ENCODE measurements at regions not wholly inside any gene's neighbourhood (a gene's known extent, or its start where the extent isn't known, plus 50 kb on each side); places are given as distances from the start of the nearest gene placed in this dataset.
"Not testable (repeated sequence)": the region's sequence is repeated elsewhere in the genome, so short reads cannot be mapped to it uniquely, and the experiment has no call there.

DNA sequence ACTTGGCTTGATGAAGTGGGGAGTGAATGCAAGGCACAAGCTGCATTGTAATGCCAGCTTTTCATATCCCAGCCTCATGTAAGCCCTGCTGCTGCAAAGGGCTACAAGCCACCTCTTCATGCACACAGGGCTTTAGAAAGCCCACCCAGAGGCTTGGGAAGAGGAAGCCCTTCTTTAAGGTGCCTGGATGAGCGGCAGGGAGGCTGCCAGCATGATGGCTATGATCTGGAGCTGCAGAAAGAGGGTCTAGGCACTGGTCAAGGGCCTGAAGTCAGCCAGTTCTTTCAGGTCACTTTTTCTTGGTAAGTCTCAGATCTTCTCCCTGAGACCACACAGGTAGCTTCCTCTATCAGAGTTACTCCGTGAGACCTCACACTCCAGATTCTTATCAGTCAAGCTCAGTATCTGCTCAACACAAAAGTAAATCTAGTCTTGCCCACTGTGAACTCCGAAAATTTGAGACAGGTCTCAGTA is 113.3 kb upstream of the SEC22B start:
- not testable (repeated sequence) for DNase-seq; H3K9me3 ChIP-seq; H3K36me3 ChIP-seq; H3K4me1 ChIP-seq; H3K4me3 ChIP-seq (ENCODE audit: low read depth, low read length); H3K27me3 ChIP-seq

DNA sequence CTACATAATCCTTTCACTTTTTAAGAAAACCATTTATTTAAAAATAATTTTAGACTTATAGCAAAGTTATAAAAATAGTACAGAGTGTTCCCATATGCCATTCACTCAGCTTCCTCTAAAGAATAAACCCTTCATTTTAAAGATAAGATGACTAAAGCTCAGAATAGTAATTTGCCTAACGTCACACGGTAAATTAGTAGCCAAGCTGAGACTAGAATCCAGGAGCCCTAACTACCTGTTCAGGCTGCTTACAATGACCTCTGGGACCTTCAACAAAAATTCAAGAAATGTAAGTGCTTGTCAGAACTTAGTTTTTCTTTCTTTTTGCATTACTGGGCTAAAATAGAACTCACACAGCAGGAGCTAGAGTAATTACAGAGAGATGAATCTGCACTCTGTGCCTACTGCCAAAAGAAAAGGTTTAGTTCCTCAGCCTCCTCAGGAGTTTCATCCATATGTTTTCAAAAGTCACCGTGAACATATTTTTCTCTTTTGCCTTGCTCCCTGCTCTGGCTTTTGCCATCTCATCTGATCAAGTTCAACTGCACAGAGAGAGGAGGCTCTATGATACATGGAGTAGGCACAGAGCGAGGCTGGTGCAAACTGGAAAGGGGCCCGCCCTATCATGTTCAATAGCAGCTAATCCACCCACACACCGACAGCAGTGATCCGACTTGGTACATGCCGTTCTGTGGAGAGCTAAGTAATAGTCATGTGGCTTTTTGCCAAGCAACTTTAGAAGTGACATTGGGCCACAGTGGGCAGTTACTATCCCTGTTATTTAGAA is 112.7 kb upstream of the SEC22B start:
- not testable (repeated sequence) for H3K4me3 ChIP-seq (ENCODE audit: low read depth, low read length); H3K36me3 ChIP-seq; H3K4me1 ChIP-seq; H3K27me3 ChIP-seq; DNase-seq; H3K9me3 ChIP-seq

DNA sequence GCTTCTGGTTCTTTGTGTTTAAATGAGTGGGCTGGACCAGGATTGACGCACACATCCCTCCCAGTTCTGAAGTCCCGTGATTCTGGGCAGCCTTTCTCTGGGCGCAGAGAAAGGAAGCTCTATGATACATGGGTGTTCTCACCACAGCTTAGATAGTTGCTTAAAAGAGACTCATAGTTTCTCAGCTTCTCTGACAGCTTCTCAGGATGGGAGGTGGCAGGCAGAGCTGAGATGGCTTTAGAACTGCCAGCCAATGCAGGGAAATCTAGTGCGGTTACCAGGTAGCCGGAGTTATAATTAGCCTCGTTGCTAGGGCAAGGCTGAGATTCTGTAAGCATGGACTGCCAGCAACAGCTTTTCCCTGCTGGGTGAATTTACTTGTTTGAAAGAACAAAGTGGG is 111.8 kb upstream of the SEC22B start:
- DNase-seq; H3K4me1 ChIP-seq; H3K36me3 ChIP-seq; H3K4me3 ChIP-seq (ENCODE audit: low read depth, low read length); H3K27me3 ChIP-seq; H3K9me3 ChIP-seq: not testable (repeated sequence)

DNA sequence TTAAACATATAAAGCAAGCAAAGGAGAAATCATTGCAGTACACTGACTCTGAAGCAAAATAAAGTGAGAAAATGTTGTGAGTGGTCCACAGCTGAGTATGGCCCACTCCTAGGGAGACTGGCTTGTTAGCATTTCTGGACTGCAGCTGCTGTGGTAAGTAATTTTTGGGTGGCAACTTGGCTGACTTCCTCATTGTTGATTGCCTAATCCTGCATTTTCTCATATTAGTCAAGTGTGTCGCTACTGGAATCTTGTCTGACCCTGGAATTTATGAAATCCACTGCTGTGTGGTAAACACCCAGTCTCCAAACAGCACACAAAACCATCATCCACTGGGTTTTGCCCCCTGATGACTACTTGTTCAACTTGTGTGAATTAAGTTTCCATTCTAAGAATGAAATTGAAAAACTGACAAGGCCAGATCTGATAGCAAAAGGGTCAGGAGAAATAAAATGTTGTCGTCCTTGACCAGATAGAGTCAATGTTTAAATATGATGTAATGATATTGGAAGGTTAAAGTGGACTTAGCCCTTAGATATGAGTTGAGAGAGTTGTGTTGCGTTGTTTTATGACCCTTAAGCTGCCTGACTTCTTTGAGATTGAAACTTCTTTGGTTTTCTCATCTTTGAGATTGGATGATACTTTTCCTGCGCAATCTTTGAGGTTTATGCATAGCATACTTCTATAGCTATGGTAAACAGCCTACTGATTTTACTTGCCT is 106.6 kb upstream of the SEC22B start:
- not testable (repeated sequence) for DNase-seq, H3K36me3 ChIP-seq, H3K4me1 ChIP-seq

DNA sequence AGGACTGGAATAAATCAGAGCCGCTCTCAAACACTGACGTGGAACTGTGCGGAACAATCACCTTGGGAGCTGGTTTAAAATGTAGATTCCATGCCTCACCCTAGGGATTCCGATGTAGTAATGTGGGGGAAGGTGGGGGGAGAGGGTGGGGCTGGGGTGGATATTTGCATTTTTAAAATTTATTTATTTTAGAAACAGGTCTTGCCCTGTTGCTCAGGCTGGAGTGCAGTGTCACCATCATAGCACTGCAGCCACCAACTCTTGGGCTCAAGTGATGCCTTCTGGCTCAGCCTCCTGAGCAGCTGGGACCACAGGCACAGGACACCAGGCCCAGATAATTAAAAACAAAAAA is 101.9 kb upstream of the SEC22B start:
- H3K4me1 ChIP-seq; DNase-seq; H3K36me3 ChIP-seq; H3K4me3 ChIP-seq (ENCODE audit: low read depth, low read length); H3K9me3 ChIP-seq; H3K27me3 ChIP-seq: not testable (repeated sequence)

More for the DNA sequence above, 106.6 kb upstream of the SEC22B start:
- not testable (repeated sequence) for H3K27me3 ChIP-seq; H3K9me3 ChIP-seq; H3K4me3 ChIP-seq (ENCODE audit: low read depth, low read length)

DNA sequence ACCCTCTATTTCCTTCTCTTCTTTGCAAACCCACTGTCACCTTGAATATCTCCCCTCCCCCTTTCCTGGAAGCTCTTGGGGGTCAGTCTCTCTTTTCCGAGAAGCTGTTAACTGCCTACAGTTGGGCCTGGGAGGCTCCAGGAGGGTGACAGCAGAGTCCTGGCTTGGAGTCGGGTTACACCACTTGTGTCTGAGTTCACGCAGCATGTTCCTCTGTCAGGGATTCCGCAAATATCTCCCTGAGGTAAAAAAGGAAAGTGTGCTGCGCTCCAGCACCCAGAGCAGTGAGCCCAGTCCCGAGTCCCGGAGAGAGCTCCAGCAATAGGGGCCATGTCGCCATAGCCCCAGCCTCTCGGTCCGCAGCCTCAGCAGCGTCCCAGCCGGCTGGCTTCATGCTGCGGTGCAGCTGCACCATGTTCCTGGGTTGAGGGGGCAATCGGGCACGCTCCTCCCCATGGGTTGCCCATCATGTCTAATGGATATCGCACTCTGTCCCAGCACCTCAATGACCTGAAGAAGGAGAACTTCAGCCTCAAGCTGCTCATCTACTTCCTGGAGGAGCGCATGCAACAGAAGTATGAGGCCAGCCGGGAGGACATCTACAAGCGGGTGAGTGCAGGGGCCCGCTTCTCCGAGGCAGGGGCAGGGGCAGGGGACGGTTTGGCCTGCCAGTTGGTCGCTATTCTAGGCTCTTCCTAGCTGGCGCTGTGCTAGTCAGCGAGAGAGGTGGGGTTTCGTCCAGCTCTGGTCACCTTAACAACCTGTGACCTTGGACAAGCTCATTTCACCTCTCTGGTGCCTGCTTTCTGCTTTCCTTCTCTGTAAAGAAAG is 101.3 kb upstream of the SEC22B start:
- not testable (repeated sequence) for H3K36me3 ChIP-seq; H3K27me3 ChIP-seq; H3K4me3 ChIP-seq (ENCODE audit: low read depth, low read length); DNase-seq; H3K4me1 ChIP-seq; H3K9me3 ChIP-seq

DNA sequence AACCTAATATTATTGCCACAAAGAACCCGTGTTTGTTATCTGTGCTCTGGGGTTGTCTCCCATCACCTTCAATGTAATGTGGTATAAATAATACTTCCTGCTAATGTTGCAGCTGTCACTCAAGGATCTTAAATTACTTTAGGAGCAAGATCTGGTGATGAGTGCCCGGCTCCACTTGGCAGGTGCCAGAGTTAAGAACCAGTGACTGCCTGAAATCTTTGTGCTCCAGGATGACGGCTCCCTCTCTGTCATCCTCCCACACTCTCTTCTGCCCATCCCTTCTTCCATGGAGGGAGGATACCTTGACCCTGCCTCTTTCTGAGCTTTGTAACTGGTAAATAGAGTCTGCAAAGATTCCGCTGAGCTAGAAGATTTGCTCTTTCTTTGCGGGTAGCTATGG is 100.4 kb upstream of the SEC22B start:
- H3K9me3 ChIP-seq; H3K27me3 ChIP-seq; DNase-seq; H3K4me1 ChIP-seq; H3K36me3 ChIP-seq; H3K4me3 ChIP-seq (ENCODE audit: low read depth, low read length): not testable (repeated sequence)

DNA sequence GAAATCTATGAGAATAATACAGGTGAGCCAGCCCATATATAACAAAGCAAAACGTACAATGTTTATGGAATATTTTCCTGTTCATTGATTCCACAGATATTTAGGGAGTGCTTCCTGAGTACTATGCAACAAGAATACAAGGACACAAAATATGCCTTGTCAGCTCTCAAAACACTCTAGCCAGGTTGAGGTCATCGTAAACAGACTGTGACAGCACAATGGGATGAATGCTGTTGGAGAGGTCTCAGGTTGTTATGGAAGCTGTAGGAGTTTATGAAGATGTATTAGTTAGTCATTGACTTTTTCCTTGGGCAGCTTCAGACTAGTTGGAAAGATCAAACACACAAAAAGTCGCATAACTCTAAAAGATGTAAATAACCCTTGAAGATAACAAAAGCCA is 98.1 kb upstream of the SEC22B start:
- not testable (repeated sequence) for H3K4me3 ChIP-seq (ENCODE audit: low read depth, low read length); H3K27me3 ChIP-seq; DNase-seq; H3K4me1 ChIP-seq; H3K9me3 ChIP-seq; H3K36me3 ChIP-seq

DNA sequence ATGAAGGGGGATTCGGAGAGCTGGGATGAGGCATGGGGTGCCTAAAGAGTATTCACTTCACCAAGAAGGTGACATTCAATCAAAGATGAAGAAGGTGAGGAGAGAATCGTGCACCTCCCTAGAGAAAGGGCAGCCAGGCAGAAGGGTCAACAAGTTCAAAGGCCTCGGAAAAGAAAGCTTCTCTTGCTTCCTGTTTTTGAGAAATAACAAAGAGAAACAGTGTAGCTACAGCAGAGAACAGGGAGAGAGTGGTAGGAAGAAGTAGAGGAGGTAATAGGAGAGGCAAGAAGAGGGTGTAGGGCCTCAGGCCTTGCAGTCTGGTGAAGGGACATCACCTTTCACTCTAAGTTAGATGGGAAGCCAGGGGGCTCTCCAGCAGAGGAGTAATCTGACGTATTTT is 97.0 kb upstream of the SEC22B start:
- DNase-seq; H3K36me3 ChIP-seq; H3K4me3 ChIP-seq (ENCODE audit: low read depth, low read length); H3K4me1 ChIP-seq; H3K9me3 ChIP-seq; H3K27me3 ChIP-seq: not testable (repeated sequence)

DNA sequence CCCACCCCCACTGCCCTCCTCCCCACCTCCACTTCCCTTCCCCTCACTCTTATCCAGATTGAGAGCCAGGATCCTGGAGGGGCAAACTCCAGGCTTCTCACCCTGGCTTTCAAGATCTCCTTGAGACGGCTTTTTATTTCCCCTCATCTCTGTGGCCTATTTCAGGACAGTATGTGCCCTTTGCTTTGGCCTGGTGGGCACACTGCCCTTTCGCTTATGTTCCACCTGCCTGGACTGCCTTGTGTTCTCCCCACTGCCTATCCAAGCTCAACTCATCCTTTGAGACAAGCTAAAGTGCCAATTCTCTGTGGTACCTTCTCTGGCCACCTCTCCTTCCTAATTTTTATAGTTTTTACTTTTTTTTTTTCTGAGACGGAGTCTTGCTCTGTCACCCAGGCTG is 95.9 kb upstream of the SEC22B start:
- not testable (repeated sequence) for H3K9me3 ChIP-seq; H3K4me3 ChIP-seq (ENCODE audit: low read depth, low read length); H3K36me3 ChIP-seq; DNase-seq; H3K27me3 ChIP-seq; H3K4me1 ChIP-seq

DNA sequence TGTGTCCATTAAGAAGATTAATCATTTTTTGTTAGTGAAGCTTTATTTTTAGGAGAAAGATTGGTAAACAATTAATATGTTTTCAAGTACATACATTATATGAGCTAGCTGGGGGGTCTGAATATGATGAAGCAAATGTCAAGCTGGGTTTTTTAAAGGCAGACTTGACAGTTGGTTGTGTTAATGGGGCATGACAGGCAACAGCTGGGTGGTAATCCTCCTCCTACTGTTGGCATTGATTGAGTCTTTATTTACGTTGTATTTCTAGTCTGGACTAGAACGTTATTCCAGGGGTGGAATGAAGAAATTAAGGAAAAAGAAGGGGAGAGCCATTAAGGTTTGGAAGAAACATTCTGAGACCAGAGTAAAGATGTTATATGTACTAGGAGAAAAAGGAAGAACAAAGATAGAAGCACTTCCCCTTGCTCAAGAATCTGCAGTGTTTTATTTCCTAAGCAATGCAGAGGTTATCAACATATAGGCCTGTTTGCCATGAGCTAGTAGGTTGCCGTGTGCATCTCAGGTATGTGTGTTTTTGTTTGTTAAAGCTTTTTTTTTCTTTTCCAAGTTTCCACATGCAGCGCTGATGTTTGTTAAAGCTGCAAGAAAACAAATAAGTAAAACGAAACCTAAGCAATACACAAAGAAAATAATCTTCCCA is 95.4 kb upstream of the SEC22B start:
- H3K9me3 ChIP-seq; DNase-seq; H3K27me3 ChIP-seq; H3K4me3 ChIP-seq (ENCODE audit: low read depth, low read length); H3K36me3 ChIP-seq; H3K4me1 ChIP-seq: not testable (repeated sequence)

DNA sequence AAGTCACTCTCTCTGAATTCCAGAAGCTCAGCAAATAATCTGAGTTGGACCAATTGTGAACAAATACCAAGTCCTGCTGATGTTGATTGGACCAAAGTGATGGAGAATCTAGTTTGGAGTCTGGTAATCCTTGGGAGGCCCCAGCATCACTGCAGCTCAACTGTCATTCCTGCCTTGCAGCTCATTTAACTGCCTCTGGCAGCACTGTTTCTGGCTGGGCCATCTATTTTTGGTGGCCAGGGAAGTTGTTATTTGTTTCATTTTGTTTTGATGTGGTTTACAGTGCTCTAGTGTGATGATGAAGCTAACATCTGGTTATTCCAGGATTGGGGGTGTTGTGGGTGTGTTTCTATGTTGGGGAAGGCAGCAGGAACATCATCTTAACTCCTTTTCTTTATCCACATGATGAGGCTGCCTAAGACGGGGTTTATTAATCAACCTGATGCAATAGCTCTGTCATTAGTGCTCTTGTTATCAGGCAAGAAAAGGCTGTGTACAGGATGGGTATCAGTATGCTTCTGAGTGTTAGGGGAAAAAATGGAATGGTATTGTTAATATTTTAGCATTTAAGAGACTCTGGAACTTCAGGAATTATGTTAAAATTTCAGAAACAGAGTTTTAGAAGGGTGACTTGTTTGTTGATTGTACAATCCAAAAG is 91.7 kb upstream of the SEC22B start:
- H3K36me3 ChIP-seq; H3K9me3 ChIP-seq; H3K27me3 ChIP-seq; H3K4me3 ChIP-seq (ENCODE audit: low read depth, low read length); H3K4me1 ChIP-seq; DNase-seq: not testable (repeated sequence)

DNA sequence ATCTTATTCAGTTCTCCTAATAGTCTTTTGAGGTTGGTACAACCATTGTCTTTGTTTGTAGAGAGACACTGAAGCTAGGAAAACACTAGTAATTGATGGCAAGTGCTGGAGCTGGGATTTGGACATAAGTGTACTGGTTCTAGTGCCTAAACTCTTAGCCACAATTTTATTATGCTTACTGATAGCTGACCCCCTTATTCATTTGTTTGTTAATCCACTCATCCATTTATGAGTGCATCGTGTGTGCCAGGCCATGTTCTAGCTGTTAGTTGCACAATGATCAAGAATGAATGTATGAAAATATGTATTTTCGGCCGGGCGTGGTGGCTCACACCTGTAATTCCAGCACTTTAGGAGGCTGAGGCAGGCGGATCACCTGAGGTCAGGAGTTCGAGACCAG is 88.2 kb upstream of the SEC22B start:
- not testable (repeated sequence) for H3K36me3 ChIP-seq; H3K4me1 ChIP-seq; H3K4me3 ChIP-seq (ENCODE audit: low read depth, low read length); H3K27me3 ChIP-seq; DNase-seq; H3K9me3 ChIP-seq

DNA sequence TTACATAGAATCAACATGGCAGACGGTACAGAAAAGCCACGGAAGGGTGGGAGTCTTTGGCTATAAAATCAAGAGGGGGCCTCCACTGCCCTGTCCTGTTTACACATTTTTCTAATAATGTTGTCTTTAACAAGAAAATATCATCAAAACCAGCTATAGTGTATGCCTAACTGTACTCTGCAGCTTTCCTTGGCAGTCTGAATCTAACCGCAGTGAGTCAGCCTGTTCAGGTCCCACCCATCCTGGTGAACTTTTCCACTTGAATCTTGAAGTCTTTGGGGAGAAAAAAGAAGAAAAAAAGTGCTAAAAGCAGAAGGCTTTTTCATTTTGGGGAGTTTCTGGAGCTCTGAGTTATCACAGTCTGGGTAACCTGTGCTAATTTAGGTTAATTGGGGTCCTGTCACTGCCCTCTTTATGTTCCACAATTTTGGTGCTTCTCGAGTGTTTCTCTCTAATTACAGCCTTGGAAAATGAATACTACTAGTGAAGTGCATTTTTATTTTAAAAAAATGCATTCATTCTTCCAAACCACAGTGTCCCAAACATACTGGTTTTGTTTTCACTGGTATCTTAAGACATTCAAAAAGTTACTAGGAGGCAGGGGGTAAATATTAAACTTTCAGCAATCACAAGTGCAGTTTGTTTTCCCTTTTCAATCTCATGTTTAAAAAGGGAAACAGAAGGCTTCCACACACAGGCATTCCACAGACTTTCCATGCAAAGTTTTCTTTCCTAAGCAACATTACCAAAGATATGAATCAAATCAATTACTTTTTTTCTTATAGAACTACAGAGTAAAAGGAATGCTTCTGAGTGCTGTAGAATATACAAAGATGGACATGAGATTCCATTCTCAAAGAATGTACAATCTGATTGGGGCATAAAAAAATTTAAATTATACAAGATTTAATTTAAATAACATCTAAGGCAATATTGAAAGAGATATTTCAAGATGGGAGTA is 86.8 kb upstream of the SEC22B start:
- H3K4me3 ChIP-seq (ENCODE audit: low read depth, low read length); H3K27me3 ChIP-seq; DNase-seq; H3K36me3 ChIP-seq; H3K9me3 ChIP-seq; H3K4me1 ChIP-seq: not testable (repeated sequence)

Data from BE2C (cell line).